Putamen (tissue), 1 donor: ENCODE measurements at regions not wholly inside any gene's neighbourhood (a gene's known extent, or its start where the extent isn't known, plus 50 kb on each side); places are given as distances from the start of the nearest gene placed in this dataset.
"Not testable (repeated sequence)": the region's sequence is repeated elsewhere in the genome, so short reads cannot be mapped to it uniquely, and the experiment has no call there.

Experiments used
- DNase-seq: peaks from one replicate; pipeline ENCODE4 v3.0.0-alpha.2; 2016; ENCODE audit warnings: low spot score

DNA sequence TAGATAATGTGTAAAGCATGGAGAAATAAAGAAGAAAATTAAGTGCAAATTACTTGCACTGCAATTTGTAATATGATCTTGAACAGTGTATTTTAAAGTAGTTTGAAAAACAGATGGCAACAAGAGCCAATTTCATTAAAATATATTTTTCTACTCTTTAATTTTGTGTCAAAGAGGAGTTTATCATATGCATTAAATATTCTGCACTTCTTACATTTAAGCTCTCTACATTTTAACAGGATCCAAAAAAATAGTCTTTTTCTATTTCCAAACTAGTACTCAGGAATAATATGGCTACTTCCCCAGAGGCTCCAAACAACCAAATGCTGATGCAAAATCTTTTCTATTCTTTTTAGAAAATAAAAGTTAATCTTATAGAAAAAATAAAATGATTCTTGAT lies 1221.5 kb downstream of the FSCB start:
- DNase-seq: no peak

DNA sequence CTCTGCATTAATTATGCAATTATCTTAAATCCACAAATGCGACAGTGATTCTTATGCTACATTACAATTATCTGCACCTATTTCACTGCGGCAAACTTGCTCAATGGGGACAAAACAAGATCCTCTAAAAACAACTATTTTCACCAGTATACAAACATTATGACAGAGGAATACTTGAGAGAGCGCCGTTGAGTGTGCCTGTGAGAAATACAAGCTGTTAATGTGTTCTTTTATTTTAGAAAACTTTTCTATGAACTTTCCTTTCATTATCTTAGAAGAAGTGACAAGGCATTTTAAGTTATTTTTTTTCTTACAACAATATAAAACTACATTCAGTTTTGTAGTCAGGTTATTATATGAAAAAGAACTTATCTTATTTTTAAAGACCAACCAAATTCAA lies 1247.0 kb downstream of the FSCB start:
- no peak for DNase-seq

DNA sequence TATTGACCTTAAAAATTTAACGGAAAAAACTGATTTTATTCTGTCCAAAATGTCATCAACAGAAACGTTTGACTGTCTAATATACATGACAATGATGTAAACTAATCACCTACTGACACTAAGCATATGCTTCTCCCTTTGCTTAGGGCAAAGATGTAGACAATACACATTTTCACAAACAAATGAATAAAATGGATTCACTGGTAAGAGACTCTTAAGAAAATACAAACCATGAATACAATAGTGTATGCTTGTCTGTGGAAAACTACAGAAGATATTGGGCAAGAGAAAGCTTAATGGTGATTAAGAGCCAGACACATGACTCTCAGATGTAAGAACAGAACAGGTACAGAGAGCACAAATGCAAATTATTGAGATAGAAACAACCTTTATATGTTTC lies 1248.7 kb downstream of the FSCB start:
- no peak for DNase-seq

DNA sequence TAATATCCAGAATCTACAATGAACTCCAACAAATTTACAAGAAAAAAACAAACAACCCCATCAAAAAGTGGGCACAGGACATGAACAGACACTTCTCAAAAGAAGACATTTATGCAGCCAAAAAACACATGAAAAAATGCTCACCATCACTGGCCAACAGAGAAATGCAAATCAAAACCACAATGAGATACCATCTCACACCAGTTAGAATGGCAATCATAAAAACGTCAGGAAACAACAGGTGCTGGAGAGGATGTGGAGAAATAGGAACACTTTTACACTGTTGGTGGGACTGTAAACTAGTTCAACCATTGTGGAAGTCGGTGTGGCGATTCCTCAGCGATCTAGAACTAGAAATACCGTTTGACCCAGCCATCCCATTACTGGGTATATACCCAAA lies 1250.1 kb downstream of the FSCB start:
- not testable (repeated sequence) for DNase-seq

DNA sequence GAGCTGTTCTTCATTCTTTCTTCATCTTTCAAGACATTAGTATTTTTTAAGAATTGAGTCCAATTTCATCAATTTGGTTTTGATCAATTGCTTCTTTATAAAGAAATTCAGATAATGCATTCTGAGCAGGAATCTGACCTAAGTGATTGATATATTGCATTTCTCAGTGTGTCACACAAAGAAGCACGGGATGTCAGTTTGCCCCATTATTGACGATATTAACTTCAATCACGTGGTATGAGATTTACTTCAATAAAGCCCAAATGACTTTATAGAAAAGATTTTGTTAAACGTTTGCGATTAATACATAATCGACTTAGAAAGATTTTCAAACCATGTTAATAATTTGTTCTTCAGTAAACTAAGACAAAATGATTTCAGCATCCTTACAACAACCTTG lies 1254.2 kb downstream of the FSCB start:
- no peak for DNase-seq

DNA sequence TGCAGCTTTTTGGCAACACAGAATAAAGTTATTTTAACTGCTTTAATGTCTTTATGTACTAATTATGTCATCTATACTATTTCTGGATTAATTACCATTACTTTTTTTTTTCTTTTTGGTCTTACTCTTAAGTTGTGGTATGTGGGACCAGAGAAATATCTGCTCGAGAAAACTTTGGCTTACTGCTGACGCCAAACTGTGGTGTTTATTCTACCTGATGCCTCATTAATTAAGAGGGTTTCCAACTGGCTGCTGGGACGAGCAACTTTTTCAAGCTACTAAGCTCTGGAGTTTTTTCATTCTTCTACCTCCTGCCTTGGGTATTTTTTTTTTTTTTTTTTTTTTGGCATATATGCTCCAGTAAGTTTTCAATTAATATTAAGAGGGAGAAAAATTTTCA lies 1257.5 kb downstream of the FSCB start:
- DNase-seq: no peak

DNA sequence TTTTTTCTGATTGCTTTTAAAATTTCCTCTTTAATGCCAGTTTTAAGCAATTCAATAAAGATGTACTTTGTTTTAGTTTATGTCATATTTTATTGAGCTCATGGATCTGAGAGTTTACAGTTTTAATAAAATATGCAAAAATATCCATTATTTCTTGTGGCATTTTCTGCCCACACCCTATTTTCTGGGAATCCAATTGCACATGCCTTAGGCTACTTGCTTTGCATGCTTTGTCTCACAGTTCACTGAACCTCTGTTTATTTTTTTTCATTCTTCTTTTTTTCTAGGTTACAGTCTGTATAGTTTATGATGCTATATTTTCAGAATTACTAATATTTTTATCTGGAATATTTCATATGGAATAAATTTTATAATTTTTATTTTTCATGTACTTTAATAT lies 1258.0 kb downstream of the FSCB start:
- DNase-seq: no peak

DNA sequence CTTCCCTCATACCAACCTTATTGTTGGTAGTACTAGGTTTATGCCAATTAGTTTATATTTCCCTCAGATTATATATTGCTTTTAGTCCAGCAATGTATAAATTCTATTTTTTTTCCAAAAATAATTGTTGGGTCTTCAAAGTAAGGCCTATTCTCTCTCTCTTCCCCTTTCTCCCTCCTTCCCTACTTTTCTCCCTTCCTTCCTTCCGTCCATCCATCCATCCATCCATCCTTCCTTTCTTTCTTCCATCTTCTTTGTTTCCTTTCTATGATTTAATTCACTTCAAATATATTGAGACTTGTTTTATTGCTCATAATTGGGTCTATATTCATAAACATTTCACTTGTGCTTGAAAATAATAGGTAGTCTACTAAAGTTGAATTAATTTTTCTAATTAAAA lies 1259.2 kb downstream of the FSCB start:
- DNase-seq: no peak

DNA sequence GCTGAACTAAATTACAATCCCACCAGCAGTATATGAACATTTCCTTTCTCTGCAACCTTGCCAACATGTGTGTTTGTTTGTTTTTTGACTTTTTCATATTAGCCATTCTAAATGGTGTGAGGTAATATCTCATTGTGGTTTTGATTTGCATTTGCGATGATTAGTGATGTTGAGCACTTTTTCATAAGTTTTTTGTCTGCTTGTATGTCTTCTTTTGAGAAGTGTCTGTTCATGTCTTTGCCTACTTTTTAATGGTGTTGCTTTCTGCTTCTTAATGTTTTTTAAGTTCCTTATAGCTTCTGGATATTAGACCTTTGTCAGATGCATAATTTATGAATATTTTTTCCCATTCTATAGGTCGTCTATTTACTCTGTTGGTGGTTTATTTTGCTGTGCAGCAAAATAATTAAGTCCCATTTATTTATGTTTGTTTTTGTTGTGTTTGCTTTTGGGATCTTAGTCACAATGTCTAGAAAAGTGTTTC lies 1262.9 kb downstream of the FSCB start:
- DNase-seq: no peak

DNA sequence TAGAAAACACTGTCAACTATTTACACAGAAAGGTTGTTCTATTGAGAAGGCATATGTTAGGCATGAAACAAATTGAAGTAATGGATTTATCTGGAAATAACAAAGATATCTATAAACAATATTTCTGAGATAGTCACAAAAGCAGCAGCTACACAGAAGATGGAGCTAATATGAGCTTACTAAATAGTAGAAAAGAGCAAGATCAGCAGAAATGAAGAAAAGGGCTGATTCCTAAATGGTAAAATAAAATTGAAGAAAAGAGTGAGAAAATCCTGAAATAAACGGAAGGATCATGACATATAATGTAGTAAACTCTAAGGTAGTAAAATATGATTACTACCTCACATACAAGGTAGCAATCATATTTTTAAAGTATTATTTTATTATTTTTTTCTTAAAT lies 1263.9 kb downstream of the FSCB start:
- no peak for DNase-seq

DNA sequence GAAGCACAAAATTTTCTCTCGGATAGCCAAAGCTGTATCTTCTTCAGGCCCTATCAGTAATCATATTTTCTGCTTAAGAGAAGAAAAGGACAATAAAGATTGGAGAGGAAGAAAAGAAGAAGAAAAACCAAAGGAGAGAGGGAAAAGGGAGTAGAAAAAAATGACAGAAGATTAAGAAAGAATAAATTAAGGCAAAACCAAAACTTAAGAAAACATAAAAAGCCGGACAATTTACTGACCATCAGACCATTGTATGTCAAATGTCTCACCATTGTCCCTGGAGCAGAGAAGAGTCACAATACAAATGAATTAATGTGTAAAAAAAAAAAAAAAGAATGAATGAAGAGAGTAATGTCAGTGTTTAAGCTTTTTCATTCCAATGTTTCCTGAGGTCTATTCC lies 1274.8 kb downstream of the FSCB start:
- no peak for DNase-seq

DNA sequence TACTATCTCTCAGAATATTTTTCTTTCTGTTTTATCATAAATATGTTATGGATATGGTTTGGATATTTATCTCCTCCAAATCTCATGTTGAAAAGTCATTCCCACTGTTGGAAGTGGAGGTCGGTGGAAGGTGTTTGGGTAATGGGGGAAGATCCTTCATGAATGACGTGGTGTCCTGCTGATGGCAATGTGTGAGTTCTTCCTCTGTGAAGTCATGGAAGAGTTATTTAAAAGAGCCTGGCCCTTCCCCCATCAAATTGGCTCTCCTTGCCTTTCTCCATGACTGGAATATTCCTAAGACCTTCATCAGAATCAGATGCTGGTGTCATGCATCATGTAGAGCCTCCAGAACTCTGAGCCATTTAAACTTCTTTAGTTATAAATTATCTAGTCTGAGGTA lies 1291.6 kb downstream of the FSCB start:
- DNase-seq: no peak

DNA sequence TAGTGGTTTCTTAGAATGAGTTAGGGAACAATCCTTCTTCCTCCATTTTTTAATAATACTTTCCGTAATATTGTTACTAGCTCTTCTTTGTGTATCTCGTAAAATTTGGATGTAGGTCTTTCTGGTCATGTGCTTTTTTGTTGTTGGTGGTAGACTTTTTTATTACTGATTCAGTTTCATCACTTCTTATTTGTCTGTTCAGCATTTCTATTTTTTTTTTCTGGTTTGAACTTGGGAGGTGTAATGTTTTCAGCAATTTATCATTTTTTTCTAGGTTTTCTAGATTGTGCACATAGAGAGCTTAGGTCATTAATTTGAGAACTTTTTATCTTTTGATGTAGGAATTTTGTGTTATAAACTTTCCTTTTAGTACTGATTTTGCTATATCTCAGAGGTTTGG lies 1299.9 kb downstream of the FSCB start:
- no peak for DNase-seq

DNA sequence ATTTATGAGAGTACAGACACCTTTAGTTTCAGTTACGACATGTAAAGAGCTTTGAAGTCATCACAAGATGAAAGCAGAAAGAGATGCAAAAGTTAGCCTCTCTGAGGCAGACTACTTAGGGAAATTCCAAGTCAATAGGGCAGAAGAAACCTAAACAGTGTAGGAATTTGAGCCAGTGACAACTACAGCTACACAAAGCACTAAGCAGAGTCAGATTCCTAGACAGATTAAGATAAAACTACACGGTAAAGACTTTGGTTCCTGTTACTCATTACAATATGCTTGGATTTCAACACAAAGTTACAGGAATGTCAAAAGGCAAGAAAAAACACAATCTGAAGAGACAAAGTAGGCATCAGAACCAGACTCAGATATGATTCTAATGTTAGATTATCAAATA lies 1302.3 kb downstream of the FSCB start:
- DNase-seq: no peak

DNA sequence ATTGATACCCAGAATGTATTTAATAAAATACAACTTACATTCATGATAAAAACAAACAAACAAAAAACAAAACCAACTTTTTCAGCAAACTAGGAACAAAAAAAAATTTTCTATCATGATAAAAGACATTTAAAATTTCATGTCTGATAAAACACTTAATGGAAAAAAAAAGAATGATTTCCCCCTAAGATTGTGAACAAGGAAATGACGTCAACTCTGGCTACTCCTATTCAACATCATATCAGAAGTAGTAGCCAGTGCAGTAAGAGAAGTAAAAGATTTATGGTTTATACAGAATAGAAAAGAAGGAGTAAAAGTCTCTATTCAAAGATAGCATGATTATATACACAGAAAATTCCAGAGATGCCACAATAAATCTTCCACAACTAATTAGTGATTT lies 1306.6 kb downstream of the FSCB start:
- DNase-seq: no peak

DNA sequence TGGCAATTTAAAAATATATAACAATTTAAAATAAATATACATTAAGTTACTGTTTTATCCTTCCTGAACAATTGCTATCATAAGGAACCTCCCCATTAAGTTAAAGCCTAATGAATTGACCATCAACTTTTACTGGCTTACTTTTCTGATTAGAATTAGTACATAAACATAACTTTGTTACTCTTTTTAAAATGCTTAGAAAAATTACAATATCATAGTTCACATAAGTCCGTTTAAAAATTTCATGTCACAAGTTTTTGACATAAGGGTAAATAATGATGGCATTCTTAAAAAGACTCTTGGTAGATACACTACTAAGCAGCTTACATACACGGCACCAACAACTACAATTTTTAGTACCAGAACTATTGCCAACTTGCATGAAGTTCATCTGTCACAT lies 1308.6 kb downstream of the FSCB start:
- DNase-seq: no peak

DNA sequence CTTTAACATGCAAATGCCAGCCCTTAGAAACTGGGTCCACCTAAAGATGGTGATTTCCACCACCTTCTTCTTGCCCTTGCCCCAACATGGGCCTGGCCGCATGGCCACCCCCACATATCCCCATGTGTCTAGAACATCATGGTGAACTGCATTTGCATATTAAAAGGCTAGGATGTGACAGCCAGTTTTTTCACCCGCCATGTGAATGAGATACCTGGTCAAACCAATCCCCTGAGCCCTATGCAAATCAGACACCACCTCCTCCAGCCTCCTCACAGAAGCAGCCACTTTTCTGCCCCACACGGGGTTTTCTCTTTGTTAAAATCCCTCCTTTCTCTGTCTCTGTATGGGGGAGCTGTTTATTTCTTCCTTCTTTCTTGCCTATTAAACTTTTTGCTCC lies 1322.5 kb downstream of the FSCB start:
- DNase-seq: no peak

DNA sequence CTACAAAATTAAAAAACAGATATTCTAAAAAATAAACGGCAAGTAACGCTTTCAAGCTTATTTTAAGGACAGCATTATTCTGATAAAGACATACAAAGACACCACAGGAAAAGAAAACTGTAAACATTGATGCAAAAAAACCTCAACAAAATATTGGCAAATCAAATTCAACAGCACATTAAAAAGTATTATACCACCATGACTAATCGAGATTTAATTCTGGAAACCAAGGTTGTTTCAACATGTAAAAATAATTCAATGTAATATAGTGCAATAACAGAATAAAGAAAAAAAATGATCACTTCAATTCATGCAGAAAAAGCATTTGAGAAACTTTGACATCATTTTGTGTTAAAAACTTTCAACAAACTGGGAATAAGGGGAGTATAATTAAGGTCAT lies 1323.2 kb downstream of the FSCB start:
- DNase-seq: no peak

DNA sequence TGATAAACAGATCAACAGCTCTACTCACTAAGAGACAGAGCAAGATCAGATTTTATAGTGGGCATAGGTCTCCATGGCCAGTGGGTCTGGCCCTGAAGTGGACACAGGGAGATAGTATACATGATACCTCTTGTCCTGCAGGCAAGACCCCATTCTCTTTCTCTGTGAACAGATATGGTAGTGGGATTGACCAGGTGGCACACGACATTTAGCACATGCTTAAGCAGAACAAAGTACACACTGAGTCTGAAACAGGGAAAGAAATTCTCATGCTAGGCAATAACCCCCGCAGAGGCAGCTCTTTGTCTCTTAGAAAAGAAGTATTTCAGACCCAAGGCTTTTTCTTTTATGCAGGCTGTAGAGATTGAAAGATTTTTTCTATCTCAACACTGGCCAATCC lies 1331.2 kb downstream of the FSCB start:
- DNase-seq: no peak

DNA sequence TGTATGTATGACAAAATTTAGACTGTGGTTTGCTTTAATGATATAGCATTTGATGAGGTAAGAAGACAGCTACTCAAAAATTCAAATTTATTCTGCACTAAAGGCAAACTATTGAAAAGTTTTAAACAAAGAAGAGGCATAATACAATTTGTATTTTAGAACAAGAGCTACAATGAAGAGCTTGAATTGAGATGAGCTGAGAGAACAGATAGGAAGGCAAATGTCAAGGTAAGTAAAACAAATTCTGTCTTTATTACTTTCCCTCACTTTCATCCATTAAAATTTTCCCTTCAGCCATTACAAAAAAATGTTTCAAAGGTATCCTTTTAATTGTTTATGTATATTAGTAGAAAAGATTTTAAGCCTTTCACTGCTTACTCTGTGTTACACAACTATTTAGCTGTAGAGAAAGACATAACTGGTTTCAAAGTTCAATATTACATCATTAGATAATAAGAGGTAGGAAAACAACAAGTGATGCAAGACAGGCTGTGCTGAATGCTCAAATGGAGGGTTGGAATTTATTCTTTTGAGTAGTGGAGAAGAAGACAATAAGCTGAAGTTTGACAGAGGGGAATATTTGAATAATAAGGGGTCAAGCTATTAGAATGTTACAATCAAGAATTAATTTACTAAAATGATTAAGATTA lies 1334.1 kb downstream of the FSCB start:
- no peak for DNase-seq

DNA sequence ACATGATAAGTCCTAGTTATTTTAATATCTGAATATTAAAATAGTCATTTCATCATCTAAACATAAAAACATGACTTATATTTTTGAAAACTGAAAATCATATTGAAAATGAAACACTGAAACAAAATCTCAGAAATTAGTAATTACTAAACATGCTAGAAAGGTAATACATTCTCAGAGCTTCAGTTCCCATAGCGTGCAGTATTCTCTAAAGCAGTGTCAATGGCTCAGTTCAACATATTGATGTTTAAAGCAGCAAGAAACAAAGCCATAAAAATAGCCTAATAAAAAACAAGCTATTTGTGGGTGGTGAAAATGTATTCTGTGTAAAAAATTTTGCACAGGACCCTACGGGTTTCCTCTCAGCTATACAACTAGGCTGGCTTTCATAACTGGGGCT lies 1337.4 kb downstream of the FSCB start:
- DNase-seq: no peak

DNA sequence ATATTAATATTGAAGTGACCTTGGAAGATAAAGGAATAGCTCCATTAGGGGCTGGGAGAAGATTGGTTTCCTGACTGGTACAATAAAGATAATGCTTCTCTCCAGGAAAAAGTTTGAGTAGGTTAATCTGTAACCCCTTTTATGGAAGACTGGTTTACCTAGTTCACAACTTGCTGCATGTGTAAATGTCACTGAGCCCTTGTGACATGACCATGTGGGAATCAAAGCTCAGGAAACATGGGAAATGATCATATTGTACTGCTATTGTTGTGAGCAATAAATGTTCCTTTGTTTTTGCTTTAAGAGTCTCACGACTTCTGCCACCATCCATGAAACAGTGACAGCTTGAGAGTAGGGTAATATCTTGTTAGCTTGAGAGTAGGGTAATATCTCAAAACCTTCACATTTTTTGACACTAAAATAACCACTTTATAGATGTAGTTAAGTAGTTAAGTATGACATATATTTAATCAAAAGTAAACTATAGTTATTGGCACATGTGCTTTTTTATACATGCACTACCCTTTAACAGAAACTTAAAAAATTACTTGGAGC lies 1338.6 kb downstream of the FSCB start:
- no peak for DNase-seq

DNA sequence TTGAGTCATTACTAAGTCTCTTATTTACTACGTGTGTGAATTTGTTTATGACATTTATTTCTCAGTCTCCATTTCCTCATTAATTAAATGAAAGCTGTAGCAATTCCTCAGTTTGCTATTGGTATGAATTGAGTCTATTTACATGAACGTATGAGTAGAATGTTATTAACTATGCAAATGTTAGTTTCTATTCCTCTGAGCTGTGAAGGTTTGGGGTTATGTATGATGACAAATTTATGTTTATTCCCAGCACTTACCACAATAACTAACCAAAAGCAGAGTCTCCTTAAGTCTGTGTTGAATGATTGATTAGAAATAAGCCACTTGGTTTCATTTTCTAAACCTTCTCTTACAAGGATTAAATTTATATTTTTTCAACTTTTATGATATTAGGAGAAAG lies 1340.9 kb downstream of the FSCB start:
- DNase-seq: no peak

DNA sequence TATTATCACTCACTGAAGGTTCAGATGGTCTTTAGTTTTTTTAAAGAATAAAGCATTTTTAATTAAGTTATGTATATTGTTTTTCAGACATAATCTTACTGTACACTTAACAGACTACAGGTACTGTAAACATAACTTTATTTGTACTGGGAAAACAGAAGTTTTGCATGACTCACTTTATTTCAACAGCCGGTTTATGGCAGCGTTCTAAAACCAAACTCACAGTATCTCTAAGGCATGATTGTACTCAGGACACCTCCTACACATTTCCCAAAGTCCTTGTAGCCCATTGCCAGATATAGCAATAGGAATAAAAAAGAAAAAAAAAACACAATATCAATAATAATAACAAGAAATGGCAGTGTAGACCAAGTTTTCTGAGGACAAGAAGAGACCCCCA lies 1341.4 kb downstream of the FSCB start:
- DNase-seq: no peak
